IMR-90 (cell line): ENCODE measurements at regions not wholly inside any gene's neighbourhood (a gene's known extent, or its start where the extent isn't known, plus 50 kb on each side); places are given as distances from the start of the nearest gene placed in this dataset.

Source experiments
- ATAC-seq: fragments of 200-7000 bp; cut with Tn5 transposase; 2 replicates; pipeline ENCODE4 v1.9.1; 2020; ENCODE audit warnings: low read depth, mild to moderate bottlenecking, moderate library complexity
- BruUV-seq: library from RNA; stranded (reverse); fragments of 400-500 nt; replicated peaks from 2 replicates; lab custom pipeline; 2021; lab: Mats Ljungman, UMichigan
- CTCF ChIA-PET: fragments of 300-600 bp; formaldehyde crosslinking; extraction: SDS; loops from one replicate; lab custom pipeline; 2021; ENCODE audit warnings: antibody characterized with exemption; lab: Yijun Ruan, JAX
- POLR2A ChIA-PET: fragments of 300-600 bp; sonication (Branson Sonifier 250); formaldehyde crosslinking; loops from one replicate; lab custom pipeline; 2022; ENCODE audit warnings: antibody characterized with exemption; ENCODE audit not compliant: unreplicated experiment; lab: Charles Lee
- DNase-seq: peaks from one replicate; pipeline ENCODE4 v3.0.0; 2013
- H2AFZ ChIP-seq: replicated peaks from 2 replicates; pipeline ENCODE3; 2013; ENCODE audit warnings: low read length, mild to moderate bottlenecking; ENCODE audit not compliant: poor library complexity
- H2AK5ac ChIP-seq: 2 replicates; pipeline ENCODE4 v1.6.1; 2013; ENCODE audit warnings: low read depth, low read length, inconsistent platforms
- H2AK9ac ChIP-seq: replicated peaks from 2 replicates; pipeline ENCODE3; 2013; ENCODE audit warnings: mild to moderate bottlenecking, low read depth, low read length, moderate library complexity; ENCODE audit not compliant: poor library complexity
- H2BK120ac ChIP-seq: 2 replicates; pipeline ENCODE4 v1.6.1; 2013; ENCODE audit warnings: low read depth, low read length, inconsistent platforms
- H2BK15ac ChIP-seq: 3 replicates; pipeline ENCODE4 v1.6.1; 2013; ENCODE audit warnings: low read depth, low read length, inconsistent platforms
- H2BK20ac ChIP-seq: 2 replicates; pipeline ENCODE4 v1.6.1; 2013; ENCODE audit warnings: low read depth, mild to moderate bottlenecking, inconsistent platforms, low read length, moderate library complexity
- H2BK5ac ChIP-seq: 2 replicates; pipeline ENCODE4 v1.6.1; 2013; ENCODE audit warnings: mild to moderate bottlenecking, low read depth, low read length, inconsistent platforms; ENCODE audit not compliant: poor library complexity, severe bottlenecking
- H3K14ac ChIP-seq: replicated peaks from 2 replicates; pipeline ENCODE4 v1.6.1; 2013; ENCODE audit warnings: low read depth, low read length, inconsistent platforms
- H3K18ac ChIP-seq: 2 replicates; pipeline ENCODE4 v1.6.1; 2013; ENCODE audit warnings: low read depth, low read length, control low read depth
- H3K23ac ChIP-seq: 2 replicates; pipeline ENCODE4 v1.6.1; 2013; ENCODE audit warnings: low read depth, low read length, inconsistent platforms
- H3K27ac ChIP-seq: 2 replicates; pipeline ENCODE4 v1.5.1; 2013; ENCODE audit warnings: mild to moderate bottlenecking, control low read depth, low read length; ENCODE audit not compliant: insufficient read depth
- H3K27me3 ChIP-seq: 2 replicates; pipeline ENCODE4 v1.6.1; 2013; ENCODE audit warnings: low read length; ENCODE audit not compliant: control insufficient read depth, insufficient read depth
- H3K36me3 ChIP-seq: 2 replicates; pipeline ENCODE4 v1.6.1; 2013; ENCODE audit warnings: low read length, mixed read lengths; ENCODE audit not compliant: control insufficient read depth, insufficient read depth
- H3K4ac ChIP-seq: 2 replicates; pipeline ENCODE4 v1.6.1; 2013; ENCODE audit warnings: low read depth, low read length, inconsistent platforms
- H3K4me1 ChIP-seq: 2 replicates; pipeline ENCODE4 v1.6.1; 2013; ENCODE audit warnings: low read length, mixed read lengths; ENCODE audit not compliant: control insufficient read depth, insufficient read depth
- H3K4me2 ChIP-seq: 2 replicates; pipeline ENCODE4 v1.6.1; 2013; ENCODE audit warnings: low read depth, mild to moderate bottlenecking, control low read depth, low read length, moderate library complexity
- H3K4me3 ChIP-seq: 2 replicates; pipeline ENCODE4 v1.5.1; 2013; ENCODE audit warnings: low read depth, mild to moderate bottlenecking, control low read depth, low read length, moderate library complexity; ENCODE audit not compliant: insufficient read depth
- H3K56ac ChIP-seq: 2 replicates; pipeline ENCODE4 v1.6.1; 2013; ENCODE audit warnings: low read length, inconsistent platforms; ENCODE audit not compliant: insufficient read depth; ENCODE audit errors: extremely low read depth
- H3K79me1 ChIP-seq, 2 experiments: 2 replicates each; pipeline ENCODE4 v1.6.1; 2013; ENCODE audit warnings: low read length in 2 of 2, inconsistent platforms in 1 of 2, low read depth in 1 of 2
- H3K9ac ChIP-seq: 2 replicates; pipeline ENCODE4 v1.6.1; 2013; ENCODE audit warnings: low read depth, low read length, control low read depth
- H3K9me1 ChIP-seq: 2 replicates; pipeline ENCODE4 v1.6.1; 2013; ENCODE audit warnings: low read length, inconsistent platforms; ENCODE audit not compliant: insufficient read depth
- H3K9me3 ChIP-seq: 2 replicates; pipeline ENCODE4 v1.6.1; 2013; ENCODE audit warnings: low read length; ENCODE audit not compliant: control insufficient read depth, insufficient read depth
- H4K20me1 ChIP-seq: 2 replicates; pipeline ENCODE4 v1.6.1; 2013; ENCODE audit warnings: low read length, inconsistent platforms; ENCODE audit not compliant: insufficient read depth
- H4K5ac ChIP-seq: 2 replicates; pipeline ENCODE4 v1.6.1; 2013; ENCODE audit warnings: mild to moderate bottlenecking, low read depth, low read length, control low read depth
- H4K8ac ChIP-seq, 2 experiments: 2 replicates each; pipeline ENCODE4 v1.6.1; 2013; ENCODE audit warnings: low read depth in 2 of 2, low read length in 2 of 2, control low read depth in 1 of 2, inconsistent platforms in 1 of 2
- H4K91ac ChIP-seq: 2 replicates; pipeline ENCODE4 v1.6.1; 2013; ENCODE audit warnings: low read depth, low read length, inconsistent platforms; ENCODE audit not compliant: insufficient read depth
- CEBPB ChIP-seq: IDR thresholded peaks from 2 replicates; pipeline ENCODE4 v1.6.1; 2012; ENCODE audit warnings: low read depth, low read length, improper control_type of control experiment
- CHD1 ChIP-seq: IDR thresholded peaks from 2 replicates; pipeline ENCODE4 v1.6.1; 2012; ENCODE audit warnings: low read depth, low read length, improper control_type of control experiment
- MAZ ChIP-seq: IDR thresholded peaks from 2 replicates; pipeline ENCODE4 v1.6.1; 2012; ENCODE audit warnings: low read depth, mild to moderate bottlenecking, low read length, improper control_type of control experiment, moderate library complexity, borderline replicate concordance
- NFE2L2 ChIP-seq: fragments of 150-350 bp; IDR thresholded peaks from 2 replicates; pipeline ENCODE4 v1.6.1; 2016; ENCODE audit warnings: low read depth, mild to moderate bottlenecking, low read length
- POLR2A ChIP-seq: IDR thresholded peaks from 2 replicates; pipeline ENCODE4 v1.6.1; 2012; ENCODE audit warnings: mild to moderate bottlenecking, low read depth, low read length
- RAD21 ChIP-seq: IDR thresholded peaks from 2 replicates; pipeline ENCODE4 v1.6.1; 2012; ENCODE audit warnings: low read length, improper control_type of control experiment
- RFX5 ChIP-seq: IDR thresholded peaks from 2 replicates; pipeline ENCODE4 v1.8.0; 2012; ENCODE audit warnings: low read depth, mild to moderate bottlenecking, low read length, moderate library complexity
- SMC3 ChIP-seq: fragments of 150-350 bp; IDR thresholded peaks from 2 replicates; pipeline ENCODE4 v1.6.1; 2016; ENCODE audit warnings: low read depth, mild to moderate bottlenecking, antibody characterized with exemption, low read length, moderate library complexity
- WGBS, 2 experiments: methylation state at CpG; one replicate each; pipeline versions ENCODE4 v1.1.5 to v1.1.7; 2013; ENCODE audit warnings: missing lambda C conversion rate in 2 of 2; ENCODE audit not compliant: insufficient read length in 1 of 2; ENCODE audit errors: extremely low coverage in 2 of 2; 5-methylcytosine and 5-hydroxymethylcytosine counted together
- dilution Hi-C: fragments of 300-500 bp; cut with HindIII; formaldehyde crosslinking; loops from one replicate; pipeline ENCODE4 v1.14.3; 2018; ENCODE audit warnings: low sequenced_read_pairs; ENCODE audit not compliant: unreplicated experiment
- in situ Hi-C: fragments of 300-500 bp; cut with MboI; formaldehyde crosslinking; loops from 3 replicates; pipeline ENCODE4 v1.14.3; 2019; ENCODE audit warnings: low sequenced_read_pairs, inconsistent platforms, mixed read lengths
- intact Hi-C: fragments of 100-400 bp; cut with micrococcal nuclease; formaldehyde crosslinking; loops from 2 replicates; pipeline ENCODE4 v1.10.0; 2022
- TF ChIP-seq, protein P1 (sequence below): fragments of 150-350 bp; IDR thresholded peaks from 2 replicates; pipeline ENCODE4 v1.6.1; 2016; ENCODE audit warnings: low read depth, mild to moderate bottlenecking, low read length, moderate library complexity, borderline replicate concordance
- TF ChIP-seq, protein P2 (sequence below): fragments of 150-350 bp; IDR thresholded peaks from 2 replicates; pipeline ENCODE4 v1.6.1; 2017; ENCODE audit warnings: mild to moderate bottlenecking, antibody characterized with exemption, low read length, low read depth

DNA sequence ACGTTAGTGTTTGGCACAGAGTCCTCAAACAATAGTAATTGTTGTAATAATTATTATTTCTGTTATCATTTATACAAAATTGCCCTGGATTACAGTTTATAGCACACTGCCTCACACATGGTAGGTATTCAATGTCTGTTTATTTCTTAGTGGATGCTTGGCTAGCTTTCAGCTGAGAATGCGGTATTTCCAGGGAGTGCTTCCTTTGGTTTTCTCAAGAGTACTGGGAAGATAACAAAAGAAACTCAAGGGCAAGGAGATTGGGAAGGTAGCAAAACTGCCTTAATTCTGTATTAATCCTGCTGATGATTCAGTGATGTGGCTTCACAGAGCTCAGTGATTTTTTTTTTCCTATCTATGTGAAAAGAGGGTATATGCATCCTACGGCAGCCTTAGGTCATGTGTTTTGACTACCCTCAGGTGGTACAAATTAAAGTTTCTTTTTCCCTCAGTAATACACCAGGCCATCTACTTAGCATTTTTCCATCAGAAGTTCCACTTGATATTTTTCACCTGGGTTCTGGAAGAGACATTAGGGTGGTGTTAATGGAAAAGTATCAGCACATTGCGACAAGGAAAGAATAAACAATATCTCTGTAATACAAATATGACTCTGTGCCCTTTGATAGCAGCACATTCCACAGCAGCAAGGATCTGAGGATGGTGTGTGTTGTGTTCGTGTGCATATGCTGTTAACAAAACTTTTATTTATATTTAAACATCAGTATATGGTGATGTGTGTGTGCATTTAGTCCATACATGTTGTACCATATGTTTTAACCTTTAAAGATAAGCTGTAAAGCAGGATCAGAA, 124.3 kb upstream of the RASGEF1B start:
- POLR2A ChIA-PET, result no interaction called here
- Histone ChIP-seq H4K5ac (no peak overlapping the region), H3K14ac (no peak overlapping the region), H2AFZ (no peak overlapping the region), H2BK5ac (no peak overlapping the region), H4K20me1 (no peaks in the 10 kb centered on the region), H2BK20ac (no peak overlapping the region), H3K4me1 (no peaks in the 10 kb centered on the region), H2AK5ac (no peak overlapping the region), H4K91ac (no peak overlapping the region), H3K4me3 (no peak overlapping the region), H3K9me3 (no peaks in the 10 kb centered on the region), H4K8ac (no peak overlapping the region), H3K56ac (no peak overlapping the region), H2AK9ac (no peak overlapping the region), H3K18ac (no peak overlapping the region), H3K79me1 (no peaks in the 10 kb centered on the region), H2BK120ac (no peak overlapping the region), H3K4ac (no peak overlapping the region), H3K4me2 (no peak overlapping the region), H3K27ac (no peak overlapping the region), H3K9ac (no peak overlapping the region), H3K27me3 (no peaks in the 10 kb centered on the region; the same call in 1 of the 2 replicates), H3K36me3 (no peaks in the 10 kb centered on the region), H3K9me1 (no peaks in the 10 kb centered on the region), H3K23ac (no peak overlapping the region), H2BK15ac (no peak overlapping the region)
- no TSS peak for BruUV-seq
- TF ChIP-seq MAZ, result no peak
- no peak for TF ChIP-seq SMC3
- no peak for TF ChIP-seq POLR2A
- TF ChIP-seq RAD21, result no peak
- no peak for TF ChIP-seq CEBPB
- TF ChIP-seq, protein P1, sequence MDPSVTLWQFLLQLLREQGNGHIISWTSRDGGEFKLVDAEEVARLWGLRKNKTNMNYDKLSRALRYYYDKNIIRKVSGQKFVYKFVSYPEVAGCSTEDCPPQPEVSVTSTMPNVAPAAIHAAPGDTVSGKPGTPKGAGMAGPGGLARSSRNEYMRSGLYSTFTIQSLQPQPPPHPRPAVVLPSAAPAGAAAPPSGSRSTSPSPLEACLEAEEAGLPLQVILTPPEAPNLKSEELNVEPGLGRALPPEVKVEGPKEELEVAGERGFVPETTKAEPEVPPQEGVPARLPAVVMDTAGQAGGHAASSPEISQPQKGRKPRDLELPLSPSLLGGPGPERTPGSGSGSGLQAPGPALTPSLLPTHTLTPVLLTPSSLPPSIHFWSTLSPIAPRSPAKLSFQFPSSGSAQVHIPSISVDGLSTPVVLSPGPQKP, result no peak
- TF ChIP-seq RFX5, result no peak
- TF ChIP-seq, protein P2, sequence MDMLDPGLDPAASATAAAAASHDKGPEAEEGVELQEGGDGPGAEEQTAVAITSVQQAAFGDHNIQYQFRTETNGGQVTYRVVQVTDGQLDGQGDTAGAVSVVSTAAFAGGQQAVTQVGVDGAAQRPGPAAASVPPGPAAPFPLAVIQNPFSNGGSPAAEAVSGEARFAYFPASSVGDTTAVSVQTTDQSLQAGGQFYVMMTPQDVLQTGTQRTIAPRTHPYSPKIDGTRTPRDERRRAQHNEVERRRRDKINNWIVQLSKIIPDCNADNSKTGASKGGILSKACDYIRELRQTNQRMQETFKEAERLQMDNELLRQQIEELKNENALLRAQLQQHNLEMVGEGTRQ, result no peak
- no peak for TF ChIP-seq NFE2L2
- TF ChIP-seq CHD1, result no peak
- intact Hi-C loops (no loop called here), dilution Hi-C loops (no loop called here), in situ Hi-C loops (no loop called here)
- no CpG with 5 or more reads among the region's 5 CpGs for WGBS, 2 experiments
- CTCF ChIA-PET, result no interaction called here
- DNase-seq, result no peak
- ATAC-seq, result no peak
